OCI-LY1 (cell line): ENCODE measurements at regions not wholly inside any gene's neighbourhood (a gene's known extent, or its start where the extent isn't known, plus 50 kb on each side); places are given as distances from the start of the nearest gene placed in this dataset.

ENCODE experiments used
- H2AFZ ChIP-seq: fragments of 200-600 bp; sonication (generic), shearing (Covaris generic); 2 replicates; pipeline ENCODE4 v1.6.0; 2014; ENCODE audit warnings: antibody characterized with exemption, mild to moderate bottlenecking, low read length
- H3F3A ChIP-seq: fragments of 200-600 bp; sonication (generic), shearing (Covaris generic); 2 replicates; pipeline ENCODE4 v1.6.0; 2014; ENCODE audit warnings: mild to moderate bottlenecking, antibody characterized with exemption, low read length, moderate library complexity; ENCODE audit not compliant: insufficient read depth
- H3K27ac ChIP-seq: fragments of 200-600 bp; sonication (generic); 2 replicates; pipeline ENCODE4 v1.5.1; 2014; ENCODE audit warnings: low read length, mixed run types, mild to moderate bottlenecking, low read depth; ENCODE audit not compliant: poor library complexity, severe bottlenecking
- H3K27me3 ChIP-seq: fragments of 200-600 bp; sonication (generic); 2 replicates; pipeline ENCODE4 v1.6.0; 2014; ENCODE audit warnings: antibody characterized with exemption, mild to moderate bottlenecking, low read length, moderate library complexity; ENCODE audit not compliant: insufficient read depth
- H3K36me3 ChIP-seq: fragments of 200-600 bp; sonication (generic); 2 replicates; pipeline ENCODE4 v1.6.1; 2014; ENCODE audit warnings: mild to moderate bottlenecking, antibody characterized with exemption, low read length, moderate library complexity, mixed read lengths; ENCODE audit not compliant: insufficient read depth
- H3K4me1 ChIP-seq: fragments of 200-600 bp; sonication (generic); 2 replicates; pipeline ENCODE4 v1.5.1; 2014; ENCODE audit warnings: mild to moderate bottlenecking, low read length, moderate library complexity; ENCODE audit not compliant: insufficient read depth, severe bottlenecking
- H3K4me2 ChIP-seq: fragments of 200-600 bp; sonication (generic), shearing (Covaris generic); 2 replicates; pipeline ENCODE4 v1.6.1; 2014; ENCODE audit warnings: low read length
- H3K4me3 ChIP-seq: fragments of 200-600 bp; sonication (generic); 2 replicates; pipeline ENCODE4 v1.5.1; 2014; ENCODE audit warnings: low read length, low read depth, mild to moderate bottlenecking, mixed read lengths; ENCODE audit not compliant: poor library complexity, severe bottlenecking
- H3K79me2 ChIP-seq: fragments of 200-600 bp; shearing (Covaris generic); 2 replicates; pipeline ENCODE4 v1.6.1; 2016; ENCODE audit warnings: mixed run types, low read length, mixed read lengths; ENCODE audit not compliant: insufficient read depth
- H3K9ac ChIP-seq: fragments of 200-600 bp; sonication (generic), shearing (Covaris generic); 2 replicates; pipeline ENCODE4 v1.6.1; 2014; ENCODE audit warnings: mild to moderate bottlenecking, low read length, mixed read lengths
- H3K9me2 ChIP-seq: fragments of 200-600 bp; sonication (generic), shearing (Covaris generic); 2 replicates; pipeline ENCODE4 v1.6.1; 2014; ENCODE audit warnings: low read depth, mild to moderate bottlenecking, low read length, mixed read lengths
- H3K9me3 ChIP-seq: fragments of 200-600 bp; shearing (Covaris generic); 2 replicates; pipeline ENCODE4 v1.6.1; 2014; ENCODE audit warnings: low read length, mixed read lengths
- H4K20me1 ChIP-seq: fragments of 200-600 bp; sonication (generic), shearing (Covaris generic); 2 replicates; pipeline ENCODE4 v1.6.0; 2016; ENCODE audit warnings: mild to moderate bottlenecking, low read length; ENCODE audit not compliant: insufficient read depth
- CTCF ChIP-seq: fragments of 200-600 bp; sonication (generic), shearing (Covaris generic); IDR thresholded peaks from 2 replicates; pipeline ENCODE4 v1.5.1; 2017; ENCODE audit warnings: mild to moderate bottlenecking, antibody characterized with exemption, low read length, moderate library complexity, mixed read lengths
- EZH2 ChIP-seq: fragments of 200-600 bp; sonication (generic), shearing (Covaris generic); IDR thresholded peaks from 2 replicates; pipeline ENCODE4 v1.8.0; 2017; ENCODE audit warnings: borderline replicate concordance, mixed run types, mild to moderate bottlenecking, antibody characterized with exemption, low read length, moderate library complexity, mixed read lengths

GRCh38 chr13:61358599-61358998, 57.0 kb downstream of the PCDH20 start:
- H3F3A ChIP-seq: no peaks in the 10 kb centered on the region
- no peak overlapping the region for H3K27ac ChIP-seq
- TF ChIP-seq EZH2: no peak
- TF ChIP-seq CTCF: no peak
- no peak overlapping the region for H3K4me3 ChIP-seq
- H4K20me1 ChIP-seq: no peaks in the 10 kb centered on the region
- no peak overlapping the region for H2AFZ ChIP-seq
- no peaks in the 10 kb centered on the region for H3K27me3 ChIP-seq
- H3K4me2 ChIP-seq: no peak overlapping the region
- H3K9me2 ChIP-seq: no peaks in the 10 kb centered on the region
- no peaks in the 10 kb centered on the region for H3K9me3 ChIP-seq
- H3K79me2 ChIP-seq: no peaks in the 10 kb centered on the region
- H3K4me1 ChIP-seq: no peaks in the 10 kb centered on the region
- H3K36me3 ChIP-seq: no peaks in the 10 kb centered on the region
- H3K9ac ChIP-seq: no peak overlapping the region

- no peaks in the 10 kb centered on the region for H4K20me1 ChIP-seq
- H3K4me1 ChIP-seq: no peaks in the 10 kb centered on the region
- H3F3A ChIP-seq: no peaks in the 10 kb centered on the region
- no peaks in the 10 kb centered on the region for H3K27me3 ChIP-seq
- no peaks in the 10 kb centered on the region for H3K79me2 ChIP-seq
- H3K27ac ChIP-seq: no peak overlapping the region
- H3K9ac ChIP-seq: no peak overlapping the region
- no peaks in the 10 kb centered on the region for H3K9me2 ChIP-seq
- no peak overlapping the region for H3K4me2 ChIP-seq
- TF ChIP-seq CTCF: no peak
- TF ChIP-seq EZH2: no peak
- no peaks in the 10 kb centered on the region for H3K9me3 ChIP-seq
- H3K36me3 ChIP-seq: no peaks in the 10 kb centered on the region
- no peak overlapping the region for H3K4me3 ChIP-seq
- no peak overlapping the region for H2AFZ ChIP-seq
Measured at GRCh38 chr13:61350341-61350740, 65.3 kb downstream of the PCDH20 start.

- H3K36me3 ChIP-seq: no peaks in the 10 kb centered on the region
- H2AFZ ChIP-seq: no peak overlapping the region
- no peak overlapping the region for H3K4me3 ChIP-seq
- no peaks in the 10 kb centered on the region for H3K9me3 ChIP-seq
- no peak overlapping the region for H3K27ac ChIP-seq
- H3K9me2 ChIP-seq: no peaks in the 10 kb centered on the region
- no peaks in the 10 kb centered on the region for H4K20me1 ChIP-seq
- H3F3A ChIP-seq: no peaks in the 10 kb centered on the region
- no peak overlapping the region for H3K9ac ChIP-seq
- H3K4me2 ChIP-seq: no peak overlapping the region
- TF ChIP-seq EZH2 (no peak), CTCF (no peak)
- H3K4me1 ChIP-seq: no peaks in the 10 kb centered on the region
- H3K79me2 ChIP-seq: no peaks in the 10 kb centered on the region
- H3K27me3 ChIP-seq: no peaks in the 10 kb centered on the region
Measured at GRCh38 chr13:61339054-61339621, 76.5 kb downstream of the PCDH20 start.
